Brain microvascular endothelial cell (primary cell): ENCODE measurements at regions not wholly inside any gene's neighbourhood (a gene's known extent, or its start where the extent isn't known, plus 50 kb on each side); places are given as distances from the start of the nearest gene placed in this dataset.

Source experiments
- DNase-seq: peaks from one replicate; pipeline ENCODE4 v3.0.0-alpha.2; 2020
- H3K27ac ChIP-seq: fragments of 250-450 bp; sonication (Bioruptor Pico); 2 replicates; pipeline ENCODE4 v1.5.1; 2020; ENCODE audit warnings: mild to moderate bottlenecking, moderate library complexity
- H3K27me3 ChIP-seq: fragments of 250-450 bp; sonication (Bioruptor Pico); replicated peaks from 2 replicates; pipeline ENCODE4 v1.5.1; 2020; ENCODE audit warnings: mild to moderate bottlenecking
- H3K36me3 ChIP-seq: fragments of 250-450 bp; sonication (Bioruptor Pico); replicated peaks from 2 replicates; pipeline ENCODE4 v1.5.1; 2020; ENCODE audit warnings: mild to moderate bottlenecking
- H3K4me3 ChIP-seq: 2 replicates; pipeline ENCODE4 v1.5.1; 2011; ENCODE audit warnings: low read depth, mild to moderate bottlenecking, control low read depth, low read length, moderate library complexity
- CTCF ChIP-seq: IDR thresholded peaks from 2 replicates; pipeline ENCODE4 v1.5.1; 2011; ENCODE audit warnings: low read depth, mild to moderate bottlenecking, moderate library complexity, low read length, control low read depth, inconsistent platforms; ENCODE audit errors: missing control alignments
- in situ Hi-C: cut with HindIII; loops from 2 replicates; pipeline ENCODE4 v1.10.0; 2017; ENCODE audit warnings: low sequenced_read_pairs, low pct_ligation_motif_present

DNA sequence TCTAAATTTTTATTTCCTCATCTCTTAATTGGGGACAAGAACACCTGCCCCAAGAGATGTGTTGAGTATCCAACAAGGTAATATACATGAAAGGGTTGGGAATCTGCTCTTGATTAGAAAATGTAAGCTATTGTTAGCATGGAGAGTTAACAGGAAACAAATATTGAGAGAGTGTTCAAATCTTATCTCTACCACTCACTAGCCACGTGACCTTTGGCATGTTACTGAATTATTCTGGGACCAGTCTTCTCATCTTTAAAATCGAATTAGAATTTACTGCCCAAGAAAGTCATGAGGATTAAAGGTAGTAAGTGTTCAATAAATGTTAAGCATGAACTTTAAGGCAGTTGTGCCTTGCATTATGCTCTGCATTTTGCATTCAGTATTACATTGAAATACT is 184.7 kb downstream of the MID1IP1 start:
- Histone ChIP-seq H3K4me3 (no peak overlapping the region), H3K27me3 (no peaks in the 10 kb centered on the region), H3K36me3 (no peaks in the 10 kb centered on the region), H3K27ac (no peak overlapping the region)
- no peak for TF ChIP-seq CTCF
- DNase-seq, result no peak
- in situ Hi-C loops, result no loop called here

DNA sequence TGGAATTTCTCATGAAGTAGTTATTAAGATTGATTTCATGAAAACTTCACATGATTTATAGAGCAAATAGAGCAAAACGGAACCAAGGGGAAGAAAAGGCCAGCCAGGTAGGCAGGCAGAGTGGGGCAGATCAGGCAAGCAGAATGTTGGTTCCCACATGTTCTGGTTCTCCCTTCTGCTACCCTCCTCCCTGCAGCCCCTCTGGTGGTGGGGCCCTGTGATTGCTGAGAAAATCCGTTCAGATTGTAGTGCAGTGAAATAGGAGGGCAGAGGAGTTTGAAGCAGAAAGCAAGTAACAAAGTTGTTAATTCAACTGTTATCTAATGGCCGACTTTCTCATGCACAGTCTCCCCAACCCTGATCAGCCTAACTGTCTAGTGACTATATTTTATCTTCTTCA is 185.3 kb downstream of the MID1IP1 start:
- Histone ChIP-seq H3K27me3 (no peaks in the 10 kb centered on the region), H3K27ac (no peak overlapping the region), H3K4me3 (no peak overlapping the region), H3K36me3 (no peaks in the 10 kb centered on the region)
- no peak for DNase-seq
- no peak for TF ChIP-seq CTCF
- in situ Hi-C loops, result no loop called here

DNA sequence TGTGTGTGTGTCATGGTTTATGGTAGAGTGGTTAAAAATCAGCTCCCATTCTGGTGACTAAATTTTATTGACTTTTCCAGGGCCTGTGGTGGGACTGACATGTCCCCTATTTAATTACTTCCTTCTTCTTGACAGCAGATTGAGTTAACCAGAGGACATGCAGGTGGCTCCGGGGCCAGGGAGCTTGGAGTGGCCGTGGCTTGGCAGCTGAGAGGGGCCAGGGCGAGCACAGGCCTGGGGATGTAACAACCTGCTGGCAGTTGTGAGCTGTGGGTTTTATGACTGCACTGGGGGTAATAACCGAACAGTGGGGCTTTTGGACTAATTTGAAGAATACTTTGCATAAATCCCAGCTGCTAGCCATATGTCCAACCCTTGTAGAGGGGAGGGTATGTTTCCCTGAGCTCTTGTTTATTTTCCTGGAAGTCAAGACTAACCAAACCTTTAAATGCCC is 186.0 kb downstream of the MID1IP1 start:
- no peak for TF ChIP-seq CTCF
- in situ Hi-C loops, result no loop called here
- no peaks in the 10 kb centered on the region for H3K36me3 ChIP-seq
- H3K4me3 ChIP-seq, result no peak overlapping the region
- no peaks in the 10 kb centered on the region for H3K27me3 ChIP-seq
- no peak overlapping the region for H3K27ac ChIP-seq
- DNase-seq, result no peak

- in situ Hi-C loops, result no loop called here
- no peaks in the 10 kb centered on the region for H3K27me3 ChIP-seq
- no peak for TF ChIP-seq CTCF
- no peak overlapping the region for H3K27ac ChIP-seq
- no peak for DNase-seq
- H3K4me3 ChIP-seq, result no peak overlapping the region
- no peaks in the 10 kb centered on the region for H3K36me3 ChIP-seq
These were observed 187.0 kb downstream of the MID1IP1 start for GRCh38 chrX:38988301-38988700.

DNA sequence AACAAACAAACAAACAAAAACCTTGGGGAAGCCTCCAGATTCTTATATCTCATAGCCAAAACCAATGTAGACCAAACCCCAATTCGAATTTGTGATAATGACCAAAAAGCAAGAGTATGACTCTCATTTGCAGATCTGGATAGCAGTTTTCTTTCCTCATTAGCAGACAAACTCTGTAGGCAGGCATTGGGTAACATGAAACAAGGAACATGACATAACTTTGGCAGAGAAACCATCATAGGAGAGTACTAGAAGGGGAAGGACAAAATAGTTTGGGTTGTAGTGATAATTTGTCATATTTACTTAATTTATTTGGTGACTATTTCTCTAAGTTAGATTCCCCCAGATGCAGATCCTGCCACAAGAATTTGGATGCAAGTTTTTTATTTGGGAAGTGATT is 187.8 kb downstream of the MID1IP1 start:
- H3K27ac ChIP-seq, result no peak overlapping the region
- no peak for DNase-seq

More for the DNA sequence above, 187.8 kb downstream of the MID1IP1 start:
- no peaks in the 10 kb centered on the region for H3K27me3 ChIP-seq
- no peak overlapping the region for H3K4me3 ChIP-seq
- no peaks in the 10 kb centered on the region for H3K36me3 ChIP-seq
- in situ Hi-C loops, result no loop called here
- TF ChIP-seq CTCF, result no peak
